ENCODE measurements at regions not wholly inside any gene's neighbourhood (a gene's known extent, or its start where the extent isn't known, plus 50 kb on each side); places are given as distances from the start of the nearest gene placed in this dataset.
A peak's percentile ranks its signal among the peaks of the same experiment; 100 is the strongest.

GRCh38 chrX:44470816-44471215 is 71.8 kb downstream of the FUNDC1 start:
- in situ Hi-C loops (cut with HindIII; ENCODE audit: low sequenced_read_pairs) = no loop called here
- peak; percentile 7 for DNase-seq (ENCODE audit: low spot score)

DNA sequence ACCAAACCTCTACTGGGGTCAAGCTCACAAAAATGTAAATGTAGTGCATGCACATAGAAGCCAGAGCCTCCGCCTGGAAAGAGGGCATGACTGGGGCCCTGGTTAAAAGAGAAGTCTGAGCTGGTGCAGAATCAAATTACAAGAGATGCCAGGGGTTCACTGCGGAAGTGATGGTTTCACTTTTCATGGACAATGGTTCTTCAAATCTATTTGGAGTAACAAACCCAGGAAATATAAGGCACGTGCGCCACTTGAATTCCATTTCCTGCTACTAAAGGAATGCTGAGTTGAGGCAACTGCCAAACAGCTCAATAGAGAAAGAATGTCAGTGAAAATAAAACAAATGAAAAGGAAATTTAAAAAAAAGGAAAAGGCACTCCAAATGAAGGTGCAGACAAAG is 79.8 kb downstream of the FUNDC1 start:
- DNase-seq (ENCODE audit: low spot score) = no peak
- in situ Hi-C loops (cut with HindIII; ENCODE audit: low sequenced_read_pairs) = no loop called here

- DNase-seq (ENCODE audit: low spot score) = no peak
- in situ Hi-C loops (cut with HindIII; ENCODE audit: low sequenced_read_pairs) = no loop called here
Measured at GRCh38 chrX:44459501-44459900, 83.2 kb downstream of the FUNDC1 start.

GRCh38 chrX:44456685-44457084 is 86.0 kb downstream of the FUNDC1 start:
- DNase-seq (ENCODE audit: low spot score) = no peak
- in situ Hi-C loops (cut with HindIII; ENCODE audit: low sequenced_read_pairs) = no loop called here

DNA sequence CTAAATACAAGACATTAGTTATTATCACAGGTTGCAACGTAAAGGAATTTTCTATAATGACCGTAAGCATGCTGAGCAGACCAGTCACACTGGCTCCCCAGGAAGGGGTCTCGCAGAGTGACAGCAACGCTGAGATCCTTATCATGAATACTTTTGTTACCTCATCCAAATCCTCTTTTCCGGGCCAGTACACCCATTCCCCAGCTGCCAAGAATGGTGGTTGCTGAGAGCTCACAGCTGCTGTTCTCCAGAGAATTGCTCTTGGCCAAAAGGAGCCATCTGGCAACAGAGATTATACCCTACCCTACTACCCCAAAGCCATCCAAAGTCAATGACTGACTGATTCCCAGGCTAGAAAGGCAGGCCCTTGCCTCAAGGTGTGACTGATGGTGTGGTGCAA is 91.6 kb downstream of the FUNDC1 start:
- in situ Hi-C loops (cut with HindIII; ENCODE audit: low sequenced_read_pairs) = no loop called here
- DNase-seq (ENCODE audit: low spot score) = no peak

GRCh38 chrX:44447214-44447613 is 95.4 kb downstream of the FUNDC1 start:
- no peak for DNase-seq (ENCODE audit: low spot score)

DNA sequence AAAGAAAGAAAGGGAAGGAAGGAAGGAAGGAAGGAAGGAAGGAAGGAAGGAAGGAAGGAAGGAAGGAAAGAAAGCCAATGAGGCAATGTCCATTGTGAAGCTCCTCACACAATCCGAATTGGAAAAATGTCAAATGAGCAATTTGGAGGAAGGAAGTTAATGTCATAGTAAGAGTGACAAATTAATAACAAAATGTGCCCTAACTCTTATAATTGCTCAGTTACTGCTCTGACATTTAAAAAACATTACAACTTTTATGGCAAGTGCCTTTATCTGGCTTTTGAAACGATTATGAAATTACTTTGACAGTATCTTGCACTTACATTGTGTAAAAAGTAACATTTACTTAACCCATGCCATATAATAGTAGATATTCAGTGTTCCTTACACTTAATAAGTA is 96.5 kb upstream of the EFHC2 start:
- in situ Hi-C loops (cut with HindIII; ENCODE audit: low sequenced_read_pairs) = no loop called here
- DNase-seq (ENCODE audit: low spot score) = no peak

More at GRCh38 chrX:44447214-44447613, 95.4 kb downstream of the FUNDC1 start:
- in situ Hi-C loops (cut with HindIII; ENCODE audit: low sequenced_read_pairs) = no loop called here

DNA sequence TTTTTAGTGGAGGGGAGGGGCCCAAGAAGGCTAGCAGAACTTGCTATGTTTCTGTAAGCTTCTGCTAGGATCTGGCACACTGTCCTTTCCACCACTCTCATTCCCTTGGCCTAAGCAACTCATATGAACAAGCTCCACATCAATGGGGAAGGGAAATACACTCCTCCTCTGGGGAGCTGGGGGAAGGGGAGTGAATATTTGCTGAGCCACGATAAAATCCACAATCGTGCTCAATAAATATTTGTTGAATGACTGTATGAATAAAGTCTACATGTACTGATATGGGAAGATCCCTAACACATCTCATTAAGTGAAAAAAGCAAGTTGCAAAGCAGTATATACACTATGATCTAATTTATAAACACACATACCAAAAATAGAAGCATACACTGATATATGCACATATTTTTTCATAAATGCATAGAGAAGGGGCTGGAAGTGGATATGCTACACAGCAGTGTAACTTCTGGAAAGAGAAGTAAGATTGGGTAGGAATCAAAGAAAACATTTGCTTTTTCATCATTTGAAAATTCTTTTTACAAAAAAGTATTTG is 95.8 kb upstream of the EFHC2 start:
- in situ Hi-C loops (cut with HindIII; ENCODE audit: low sequenced_read_pairs) = no loop called here
- no peak for DNase-seq (ENCODE audit: low spot score)

DNA sequence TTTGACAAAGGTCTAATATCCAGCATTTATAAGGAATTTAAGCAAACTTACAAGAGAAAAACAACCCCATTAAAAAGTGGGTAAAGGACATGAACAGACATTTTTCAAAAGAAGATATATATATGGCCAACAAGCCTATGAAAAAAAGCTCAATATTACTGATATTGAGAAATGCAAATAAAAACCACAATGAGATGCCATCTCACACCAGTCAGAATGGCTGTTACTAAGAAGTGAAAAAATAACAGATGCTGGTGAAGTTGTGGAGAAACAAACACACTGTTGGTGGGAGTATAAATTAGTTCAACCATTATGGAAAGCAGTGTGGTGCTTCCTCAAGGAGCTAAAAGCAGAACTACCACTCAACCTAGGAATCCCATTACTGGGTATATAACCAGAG is 91.6 kb upstream of the EFHC2 start:
- DNase-seq (ENCODE audit: low spot score) = no peak
- in situ Hi-C loops (cut with HindIII; ENCODE audit: low sequenced_read_pairs) = no loop called here

GRCh38 chrX:44433556-44433955 is 90.1 kb upstream of the EFHC2 start:
- in situ Hi-C loops (cut with HindIII; ENCODE audit: low sequenced_read_pairs) = no loop called here
- no peak for DNase-seq (ENCODE audit: low spot score)

GRCh38 chrX:44432641-44433040 is 89.2 kb upstream of the EFHC2 start:
- in situ Hi-C loops (cut with HindIII; ENCODE audit: low sequenced_read_pairs) = no loop called here
- peak; percentile 35 for DNase-seq (ENCODE audit: low spot score)

DNA sequence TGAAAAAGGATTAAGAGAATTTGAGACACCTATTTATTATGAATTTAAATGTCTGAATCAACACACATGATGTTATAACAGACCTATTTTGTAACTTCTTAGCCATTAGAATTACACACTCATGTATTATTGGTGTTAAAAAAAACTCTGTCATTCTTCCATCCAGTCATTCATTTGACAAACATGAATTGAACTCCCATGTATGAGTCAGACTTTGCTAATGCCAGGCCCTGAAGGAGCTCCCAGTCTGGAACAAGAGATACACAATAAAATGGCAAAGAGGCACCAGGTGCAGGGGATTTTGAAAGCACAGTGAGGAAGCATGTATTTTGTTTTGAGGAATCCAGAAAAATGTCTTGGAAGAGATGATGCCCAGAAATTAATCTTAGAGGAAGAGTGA is 87.7 kb upstream of the EFHC2 start:
- DNase-seq (ENCODE audit: low spot score) = no peak
- in situ Hi-C loops (cut with HindIII; ENCODE audit: low sequenced_read_pairs) = no loop called here

GRCh38 chrX:44428989-44429627 is 85.6 kb upstream of the EFHC2 start:
- in situ Hi-C loops (cut with HindIII; ENCODE audit: low sequenced_read_pairs) = no loop called here
- no peak for DNase-seq (ENCODE audit: low spot score)

GRCh38 chrX:44422631-44423030 is 79.2 kb upstream of the EFHC2 start:
- in situ Hi-C loops (cut with HindIII; ENCODE audit: low sequenced_read_pairs) = no loop called here
- no peak for DNase-seq (ENCODE audit: low spot score)

DNA sequence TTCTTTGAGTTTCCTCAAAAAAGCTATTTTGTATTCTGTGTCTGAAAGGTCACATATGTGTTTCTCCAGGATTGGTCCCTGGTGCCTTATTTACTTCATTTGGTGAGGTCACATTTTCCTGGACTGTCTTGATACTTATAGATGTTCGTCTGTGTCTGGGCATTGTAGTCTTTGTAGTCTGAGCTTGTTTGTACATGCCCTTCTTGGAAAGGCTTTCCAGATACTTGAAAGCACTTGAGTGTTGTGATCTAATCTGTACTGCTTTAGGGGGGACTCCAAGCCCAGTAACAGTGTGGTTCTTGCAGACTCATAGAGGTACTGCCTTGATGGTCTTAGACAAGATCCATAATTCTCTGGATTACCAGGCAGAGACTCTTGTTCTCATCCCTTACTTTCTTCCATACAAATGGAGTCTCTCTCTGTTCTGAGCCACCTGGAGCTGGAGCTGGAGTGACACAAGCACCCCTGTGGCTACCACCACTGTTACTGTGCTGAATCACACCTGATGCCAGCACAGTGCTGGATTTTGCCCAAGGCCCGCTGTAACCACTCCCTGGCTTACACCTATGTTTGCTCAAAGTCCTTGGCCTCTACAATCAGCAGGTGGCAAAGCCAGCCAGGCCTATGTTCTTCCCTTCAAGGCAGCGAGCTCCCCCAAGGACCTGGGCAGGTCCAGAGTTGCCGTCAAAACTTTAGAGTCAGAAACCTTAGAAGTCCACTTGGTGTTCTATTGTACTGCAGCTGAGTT is 72.3 kb upstream of the EFHC2 start:
- in situ Hi-C loops (cut with HindIII; ENCODE audit: low sequenced_read_pairs) = no loop called here
- no peak for DNase-seq (ENCODE audit: low spot score)

- in situ Hi-C loops (cut with HindIII; ENCODE audit: low sequenced_read_pairs) = no loop called here
- DNase-seq (ENCODE audit: low spot score) = no peak
Measured at GRCh38 chrX:44401151-44401550, 57.7 kb upstream of the EFHC2 start.

GRCh38 chrX:44400588-44400987 is 57.1 kb upstream of the EFHC2 start:
- no peak for DNase-seq (ENCODE audit: low spot score)
- in situ Hi-C loops (cut with HindIII; ENCODE audit: low sequenced_read_pairs) = no loop called here

DNA sequence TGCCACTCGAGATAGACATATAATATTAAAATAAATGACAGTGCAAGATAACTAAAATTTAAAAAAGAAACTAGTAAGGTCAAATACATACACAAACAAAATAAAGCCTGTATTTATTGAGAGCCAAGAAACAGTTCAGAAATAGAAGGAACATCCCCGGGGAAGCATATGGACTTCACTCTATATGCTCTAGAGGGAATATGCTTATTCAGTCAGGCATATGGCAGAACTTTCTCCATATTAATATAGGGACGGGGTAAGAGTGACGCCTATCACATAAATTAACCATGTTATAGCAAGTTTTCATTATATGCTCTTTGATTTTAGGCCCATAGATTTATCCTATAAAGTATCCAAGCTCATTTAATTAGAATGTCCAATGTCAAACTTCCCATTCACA is 56.7 kb upstream of the EFHC2 start:
- DNase-seq (ENCODE audit: low spot score) = no peak
- in situ Hi-C loops (cut with HindIII; ENCODE audit: low sequenced_read_pairs) = no loop called here
